ENCODE measurements at regions not wholly inside any gene's neighbourhood (a gene's known extent, or its start where the extent isn't known, plus 50 kb on each side); places are given as distances from the start of the nearest gene placed in this dataset.

GRCh38 chr7:118041251-118041878, 142.6 kb upstream of the LSM8 start:
- no peaks in the 10 kb centered on the region for H3K36me3 ChIP-seq (ENCODE audit: control insufficient read depth, insufficient read depth, low read length)

GRCh38 chr7:118045629-118046028, 138.3 kb upstream of the LSM8 start:
- Histone ChIP-seq H3K4me1 (no peaks in the 10 kb centered on the region), H3K27me3 (ENCODE audit: control insufficient read depth, insufficient read depth, low read length) (no peaks in the 10 kb centered on the region), H3K9me3 (ENCODE audit: control insufficient read depth, low read length) (no peaks in the 10 kb centered on the region), H3K27ac (no peak overlapping the region), H3K79me2 (no peaks in the 10 kb centered on the region), H3K4me3 (ENCODE audit: low read depth, low read length) (no peak overlapping the region), H2AFZ (no peak overlapping the region), H3K36me3 (ENCODE audit: control insufficient read depth, insufficient read depth, low read length) (no peaks in the 10 kb centered on the region), H3K4me2 (ENCODE audit: low read length) (no peak overlapping the region), H3K9ac (no peak overlapping the region)
- no peak for TF ChIP-seq CTCF (IDR thresholded peaks at IDR 0.05)

More at GRCh38 chr7:118041251-118041878, 142.6 kb upstream of the LSM8 start:
- TF ChIP-seq CTCF (IDR thresholded peaks at IDR 0.05) = no peak
- Histone ChIP-seq H3K4me1 (no peaks in the 10 kb centered on the region), H3K4me3 (ENCODE audit: low read depth, low read length) (no peak overlapping the region), H2AFZ (no peak overlapping the region), H3K79me2 (no peaks in the 10 kb centered on the region), H3K27me3 (ENCODE audit: control insufficient read depth, insufficient read depth, low read length) (no peaks in the 10 kb centered on the region), H3K9me3 (ENCODE audit: control insufficient read depth, low read length) (no peaks in the 10 kb centered on the region), H3K9ac (no peak overlapping the region), H3K27ac (no peak overlapping the region), H3K4me2 (ENCODE audit: low read length) (no peak overlapping the region)

- Histone ChIP-seq H3K79me2 (no peaks in the 10 kb centered on the region), H3K4me2 (ENCODE audit: low read length) (no peak overlapping the region), H3K9ac (no peak overlapping the region), H3K4me3 (ENCODE audit: low read depth, low read length) (no peak overlapping the region), H3K9me3 (ENCODE audit: control insufficient read depth, low read length) (no peaks in the 10 kb centered on the region), H3K27me3 (ENCODE audit: control insufficient read depth, insufficient read depth, low read length) (no peaks in the 10 kb centered on the region), H2AFZ (no peak overlapping the region), H3K36me3 (ENCODE audit: control insufficient read depth, insufficient read depth, low read length) (no peaks in the 10 kb centered on the region), H3K27ac (no peak overlapping the region), H3K4me1 (no peaks in the 10 kb centered on the region)
- TF ChIP-seq CTCF (IDR thresholded peaks at IDR 0.05) = no peak
These were observed 137.9 kb upstream of the LSM8 start for GRCh38 chr7:118046086-118046485.

- Histone ChIP-seq H3K9ac (no peak overlapping the region), H3K9me3 (ENCODE audit: control insufficient read depth, low read length) (no peaks in the 10 kb centered on the region), H3K27ac (no peak overlapping the region), H2AFZ (no peak overlapping the region), H3K27me3 (ENCODE audit: control insufficient read depth, insufficient read depth, low read length) (no peaks in the 10 kb centered on the region), H3K79me2 (no peaks in the 10 kb centered on the region), H3K36me3 (ENCODE audit: control insufficient read depth, insufficient read depth, low read length) (no peaks in the 10 kb centered on the region), H3K4me3 (ENCODE audit: low read depth, low read length) (no peak overlapping the region), H3K4me1 (no peaks in the 10 kb centered on the region), H3K4me2 (ENCODE audit: low read length) (no peak overlapping the region)
- TF ChIP-seq CTCF (IDR thresholded peaks at IDR 0.05) = no peak
These were observed 137.2 kb upstream of the LSM8 start for GRCh38 chr7:118046801-118047200.

GRCh38 chr7:118052336-118052735, 131.6 kb upstream of the LSM8 start:
- no peak for TF ChIP-seq CTCF (IDR thresholded peaks at IDR 0.05)
- Histone ChIP-seq H3K79me2 (no peaks in the 10 kb centered on the region), H2AFZ (no peak overlapping the region), H3K27ac (no peak overlapping the region), H3K36me3 (ENCODE audit: control insufficient read depth, insufficient read depth, low read length) (no peaks in the 10 kb centered on the region), H3K4me1 (no peaks in the 10 kb centered on the region), H3K27me3 (ENCODE audit: control insufficient read depth, insufficient read depth, low read length) (no peaks in the 10 kb centered on the region), H3K4me2 (ENCODE audit: low read length) (no peak overlapping the region), H3K9ac (no peak overlapping the region), H3K4me3 (ENCODE audit: low read depth, low read length) (no peak overlapping the region), H3K9me3 (ENCODE audit: control insufficient read depth, low read length) (no peaks in the 10 kb centered on the region)
